Lung (tissue), 11 donors: ENCODE measurements at regions not wholly inside any gene's neighbourhood (a gene's known extent, or its start where the extent isn't known, plus 50 kb on each side); places are given as distances from the start of the nearest gene placed in this dataset.

Experiments
- ATAC-seq: fragments of 200-7000 bp; cut with Tn5 transposase; one replicate; pipeline ENCODE4 v1.9.1; 2020; ENCODE audit warnings: moderate number of reproducible peaks; ENCODE audit not compliant: insufficient read depth, low FRiP score
- DNase-seq, 3 donors: peaks; one replicate each; pipeline ENCODE4 v3.0.0-alpha.2; 2013 to 2017
- H3K27ac ChIP-seq, 2 donors: one replicate each; pipeline ENCODE4 v1.5.1; 2013; ENCODE audit warnings: mild to moderate bottlenecking in 2 of 2, moderate library complexity in 2 of 2, control low read depth in 1 of 2, inconsistent platforms in 1 of 2, low read depth in 1 of 2, low read length in 1 of 2
- H3K27me3 ChIP-seq, 3 donors: one replicate each; pipeline ENCODE4 v1.5.1; 2013; ENCODE audit warnings: low read length in 2 of 3; ENCODE audit not compliant: control insufficient read depth in 3 of 3, insufficient read depth in 3 of 3
- H3K36me3 ChIP-seq, 4 donors: one replicate each; pipeline ENCODE4 v1.5.1; 2013; ENCODE audit warnings: low read length in 4 of 4, mild to moderate bottlenecking in 1 of 4, moderate library complexity in 1 of 4; ENCODE audit not compliant: control insufficient read depth in 4 of 4, insufficient read depth in 4 of 4
- H3K4me1 ChIP-seq, 5 donors: one replicate each; pipeline ENCODE4 v1.5.1; 2013; ENCODE audit warnings: low read length in 5 of 5, mild to moderate bottlenecking in 2 of 5, moderate library complexity in 1 of 5; ENCODE audit not compliant: control insufficient read depth in 5 of 5, insufficient read depth in 5 of 5
- H3K4me3 ChIP-seq: one replicate; pipeline ENCODE4 v1.5.1; 2013; ENCODE audit warnings: mild to moderate bottlenecking, control low read depth, moderate library complexity
- H3K9ac ChIP-seq, 2 donors: one replicate each; pipeline ENCODE4 v1.5.1; 2013; ENCODE audit warnings: low read length in 2 of 2, control low read depth in 1 of 2; ENCODE audit not compliant: insufficient read depth in 1 of 2
- H3K9me3 ChIP-seq, 4 donors: one replicate each; pipeline ENCODE4 v1.5.1; 2013; ENCODE audit warnings: low read length in 3 of 4, mild to moderate bottlenecking in 1 of 4, moderate library complexity in 1 of 4; ENCODE audit not compliant: control insufficient read depth in 4 of 4, insufficient read depth in 3 of 4
- WGBS, 2 donors: extraction: QIAGEN DNeasy Blood & Tissue Kit; methylation state at CpG; one replicate each; pipeline ENCODE4 v1.1.7; 2013; 5-methylcytosine and 5-hydroxymethylcytosine counted together
- TF ChIP-seq, protein P1 (sequence below): IDR thresholded peaks from 2 replicates; pipeline ENCODE4 v1.5.1; 2012; ENCODE audit warnings: mild to moderate bottlenecking; ENCODE audit errors: control extremely low read depth, extremely low read depth
- donor health status: control.
- donor health status: control.
- donor health status: Bipolar disorder and iron deficiency.
- donor health status: healthy.
- donor health status: DM: yes; HTN: yes; CAD: no.

DNA sequence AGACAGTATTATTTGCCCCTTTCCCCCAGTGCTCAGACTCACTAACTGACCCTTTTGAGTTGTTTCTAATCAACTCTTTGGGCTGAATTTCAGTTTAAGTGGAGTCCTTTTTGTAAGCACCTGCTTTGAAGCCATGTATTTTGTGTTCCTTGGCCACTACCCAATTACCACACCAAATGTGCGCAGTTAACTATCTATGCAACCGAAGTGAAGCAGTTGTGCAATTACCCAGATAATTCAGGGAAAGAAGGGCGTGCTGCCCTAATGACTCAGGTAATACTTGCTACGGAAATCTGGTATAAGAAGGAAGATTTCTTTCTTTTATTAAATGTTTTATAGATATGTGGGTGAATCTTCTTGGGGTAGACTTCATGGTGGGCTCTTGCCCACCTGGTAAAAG, 371.9 kb upstream of the TBL1XR1 start:
- Histone ChIP-seq H3K36me3 (no peaks in the 10 kb centered on the region), H3K4me3 (no peak overlapping the region), H3K9me3 (no peaks in the 10 kb centered on the region), H3K27ac (no peak overlapping the region), H3K9ac (no peak overlapping the region), H3K27me3 (no peaks in the 10 kb centered on the region), H3K4me1 (peaks cover 0 to 5% (median 0%) of the 10 kb centered on the region in 5 donors)
- TF ChIP-seq, protein P1, sequence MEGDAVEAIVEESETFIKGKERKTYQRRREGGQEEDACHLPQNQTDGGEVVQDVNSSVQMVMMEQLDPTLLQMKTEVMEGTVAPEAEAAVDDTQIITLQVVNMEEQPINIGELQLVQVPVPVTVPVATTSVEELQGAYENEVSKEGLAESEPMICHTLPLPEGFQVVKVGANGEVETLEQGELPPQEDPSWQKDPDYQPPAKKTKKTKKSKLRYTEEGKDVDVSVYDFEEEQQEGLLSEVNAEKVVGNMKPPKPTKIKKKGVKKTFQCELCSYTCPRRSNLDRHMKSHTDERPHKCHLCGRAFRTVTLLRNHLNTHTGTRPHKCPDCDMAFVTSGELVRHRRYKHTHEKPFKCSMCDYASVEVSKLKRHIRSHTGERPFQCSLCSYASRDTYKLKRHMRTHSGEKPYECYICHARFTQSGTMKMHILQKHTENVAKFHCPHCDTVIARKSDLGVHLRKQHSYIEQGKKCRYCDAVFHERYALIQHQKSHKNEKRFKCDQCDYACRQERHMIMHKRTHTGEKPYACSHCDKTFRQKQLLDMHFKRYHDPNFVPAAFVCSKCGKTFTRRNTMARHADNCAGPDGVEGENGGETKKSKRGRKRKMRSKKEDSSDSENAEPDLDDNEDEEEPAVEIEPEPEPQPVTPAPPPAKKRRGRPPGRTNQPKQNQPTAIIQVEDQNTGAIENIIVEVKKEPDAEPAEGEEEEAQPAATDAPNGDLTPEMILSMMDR = no peak
- ATAC-seq = no peak
- no peak for DNase-seq
- WGBS, 2 donors = 48 to 65% methylated on average over 4 of the region's 4 CpGs

DNA sequence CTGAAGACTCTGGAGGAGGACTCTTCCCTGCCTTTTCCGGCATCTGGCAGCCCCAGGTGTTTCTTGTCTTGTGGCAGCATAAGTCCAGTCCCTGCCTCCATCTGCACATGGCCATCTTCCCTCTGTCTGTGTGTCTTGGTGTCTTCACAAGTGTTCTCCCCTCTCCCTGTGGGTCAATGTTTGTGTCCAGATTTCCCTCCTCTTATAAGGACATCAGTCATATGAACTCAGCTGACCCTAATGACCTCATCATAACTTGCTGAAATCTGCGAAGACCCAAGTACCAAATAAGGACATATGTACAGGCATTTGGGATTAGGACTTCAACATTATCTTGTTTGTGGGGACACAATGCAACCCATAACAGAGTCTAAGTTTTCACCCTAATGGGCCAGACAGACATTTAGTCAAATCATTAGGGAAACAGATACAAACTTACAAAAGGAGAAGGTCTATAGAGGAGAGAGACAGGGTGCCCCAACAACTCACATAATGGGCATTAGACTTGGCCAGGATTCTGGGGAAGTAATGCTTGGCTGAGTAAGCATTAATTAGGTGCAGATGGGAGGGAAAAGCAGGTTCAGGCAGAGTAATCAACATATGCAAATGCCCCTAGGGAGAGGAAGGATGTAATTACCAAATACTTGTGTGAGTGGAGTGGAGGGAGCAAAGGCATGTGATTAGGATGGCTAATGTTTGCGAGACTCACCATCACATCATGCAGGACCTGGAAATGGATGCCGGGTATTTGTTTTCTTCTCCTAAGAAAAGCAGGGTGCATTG, 372.8 kb upstream of the TBL1XR1 start:
- H3K9ac ChIP-seq = no peak overlapping the region
- ATAC-seq (no peak), DNase-seq (no peak)
- 53 to 74% methylated on average over 4 of the region's 4 CpGs for WGBS, 2 donors
- H3K4me3 ChIP-seq = no peak overlapping the region
- peaks cover 0 to 5% (median 0%) of the 10 kb centered on the region in 5 donors for H3K4me1 ChIP-seq
- no peaks in the 10 kb centered on the region for H3K9me3 ChIP-seq
- no peaks in the 10 kb centered on the region for H3K27me3 ChIP-seq
- H3K27ac ChIP-seq = peak overlapping the region in 1 of 2 donors; percentile 34
- H3K36me3 ChIP-seq = no peaks in the 10 kb centered on the region
- TF ChIP-seq, protein P1 = no peak

DNA sequence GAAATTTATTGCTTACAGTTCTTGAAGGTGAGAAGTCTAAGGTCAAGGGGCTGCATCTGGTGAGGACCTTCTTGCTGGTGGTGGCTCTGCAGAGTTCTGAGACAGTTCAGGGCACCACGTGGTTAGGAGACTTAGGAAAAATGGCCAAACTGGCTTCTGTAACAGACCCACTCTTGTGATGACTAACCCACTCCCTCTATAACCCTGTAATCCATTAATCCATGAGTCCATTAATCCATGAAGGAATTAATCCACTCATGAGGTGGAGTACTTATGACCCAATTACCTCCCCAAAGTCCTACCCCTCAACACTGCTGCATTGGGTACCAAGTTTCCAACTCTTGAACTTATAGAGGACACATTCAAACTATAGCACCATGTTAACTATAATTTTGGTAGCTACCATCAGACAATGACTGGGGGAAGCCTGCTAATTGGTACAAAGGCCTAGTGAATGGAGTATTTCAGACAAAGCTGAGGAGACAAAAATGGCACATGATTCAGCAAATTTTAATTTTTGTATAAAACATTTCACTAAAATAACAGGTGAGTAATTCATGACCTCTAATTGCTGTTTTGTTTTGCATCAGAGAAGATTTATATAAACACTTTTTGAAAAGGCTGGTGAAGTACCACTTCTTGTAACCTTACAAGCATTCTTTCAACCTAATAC, 374.1 kb upstream of the TBL1XR1 start:
- H3K4me3 ChIP-seq = no peak overlapping the region
- H3K9me3 ChIP-seq = no peaks in the 10 kb centered on the region
- WGBS, 2 donors = 94 to 96% methylated on average over 1 of the region's 1 CpG
- no peaks in the 10 kb centered on the region for H3K27me3 ChIP-seq
- H3K36me3 ChIP-seq = no peaks in the 10 kb centered on the region
- H3K9ac ChIP-seq = no peak overlapping the region
- H3K27ac ChIP-seq = no peak overlapping the region
- DNase-seq (no peak), ATAC-seq (no peak)
- H3K4me1 ChIP-seq = peaks cover 0 to 5% (median 0%) of the 10 kb centered on the region in 5 donors
- TF ChIP-seq, protein P1 = no peak
